Hepatocyte (in vitro differentiated cells): ENCODE measurements at regions not wholly inside any gene's neighbourhood (a gene's known extent, or its start where the extent isn't known, plus 50 kb on each side); places are given as distances from the start of the nearest gene placed in this dataset.

Source experiments
- DNase-seq: peaks from one replicate; pipeline ENCODE4 v3.0.0-alpha.2; 2016; ENCODE audit warnings: low spot score
- H2AFZ ChIP-seq: fragments of 200-600 bp; sonication (generic); 2 replicates; pipeline ENCODE4 v1.6.0; 2016; ENCODE audit warnings: antibody characterized with exemption, mild to moderate bottlenecking
- H3K27ac ChIP-seq: fragments of 200-600 bp; sonication (generic); 2 replicates; pipeline ENCODE4 v1.5.1; 2016; ENCODE audit warnings: mild to moderate bottlenecking
- H3K27me3 ChIP-seq: fragments of 200-600 bp; sonication (generic); 2 replicates; pipeline ENCODE4 v1.6.1; 2016
- H3K36me3 ChIP-seq: fragments of 200-600 bp; sonication (generic); replicated peaks from 2 replicates; pipeline ENCODE4 v1.5.1; 2016; ENCODE audit warnings: low read depth; ENCODE audit not compliant: insufficient read depth
- H3K4me1 ChIP-seq: fragments of 200-600 bp; sonication (generic); 2 replicates; pipeline ENCODE4 v1.5.1; 2016; ENCODE audit warnings: mild to moderate bottlenecking, moderate library complexity; ENCODE audit not compliant: insufficient read depth
- H3K4me2 ChIP-seq: fragments of 200-600 bp; sonication (generic); 2 replicates; pipeline ENCODE4 v1.6.0; 2016
- H3K4me3 ChIP-seq: fragments of 200-600 bp; sonication (generic); 2 replicates; pipeline ENCODE4 v1.5.1; 2016; ENCODE audit warnings: mild to moderate bottlenecking
- H3K79me2 ChIP-seq: fragments of 200-600 bp; sonication (generic); 2 replicates; pipeline ENCODE4 v1.6.0; 2017; ENCODE audit warnings: mild to moderate bottlenecking
- H3K9me2 ChIP-seq: fragments of 200-600 bp; sonication (generic); replicated peaks from 2 replicates; pipeline ENCODE4 v1.6.0; 2017; ENCODE audit warnings: mild to moderate bottlenecking; ENCODE audit not compliant: insufficient read depth
- H3K9me3 ChIP-seq: fragments of 200-600 bp; sonication (generic); 2 replicates; pipeline ENCODE4 v1.5.1; 2016; ENCODE audit warnings: low read depth, mild to moderate bottlenecking
- H4K20me1 ChIP-seq: fragments of 200-600 bp; sonication (generic); 2 replicates; pipeline ENCODE4 v1.6.0; 2016; ENCODE audit warnings: mild to moderate bottlenecking; ENCODE audit not compliant: insufficient read depth, poor library complexity, severe bottlenecking
- CTCF ChIP-seq: fragments of 200-600 bp; sonication (generic); IDR thresholded peaks from 2 replicates; pipeline ENCODE4 v1.5.1; 2016; ENCODE audit warnings: antibody characterized with exemption, mild to moderate bottlenecking; ENCODE audit not compliant: poor library complexity
- EZH2 ChIP-seq: fragments of 200-600 bp; sonication (generic); IDR thresholded peaks from 2 replicates; pipeline ENCODE4 v1.6.1; 2016; ENCODE audit warnings: antibody characterized with exemption, mild to moderate bottlenecking, borderline replicate concordance
- EZH2phosphoT487 ChIP-seq: fragments of 200-600 bp; sonication (generic); IDR thresholded peaks from one replicate; pipeline ENCODE4 v1.6.1; 2018; ENCODE audit warnings: antibody characterized with exemption, mild to moderate bottlenecking, low read depth, moderate library complexity; ENCODE audit not compliant: unreplicated experiment, severe bottlenecking
- WGBS: methylation state at CpG from one replicate; pipeline ENCODE4 v1.1.6; 2016; ENCODE audit warnings: low lambda C conversion rate; ENCODE audit errors: missing lambda C conversion rate; 5-methylcytosine and 5-hydroxymethylcytosine counted together

GRCh38 chr20:60700728-60701127 is 551.3 kb upstream of the CDH4 start:
- Histone ChIP-seq H3K27ac (no peak overlapping the region), H3K4me3 (no peak overlapping the region), H3K4me2 (no peak overlapping the region), H2AFZ (no peak overlapping the region), H3K36me3 (no peaks in the 10 kb centered on the region), H3K9me2 (no peaks in the 10 kb centered on the region), H3K79me2 (no peaks in the 10 kb centered on the region), H3K4me1 (peaks cover 5% of the 10 kb centered on the region), H4K20me1 (no peaks in the 10 kb centered on the region), H3K27me3 (no peaks in the 10 kb centered on the region), H3K9me3 (no peaks in the 10 kb centered on the region)
- 93% methylated on average over 2 of the region's 2 CpGs for WGBS
- no peak for DNase-seq
- TF ChIP-seq EZH2phosphoT487, result no peak

- no peaks in the 10 kb centered on the region for H3K9me3 ChIP-seq
- H4K20me1 ChIP-seq, result no peaks in the 10 kb centered on the region
- WGBS, result 86% methylated on average over 2 of the region's 2 CpGs
- H3K9me2 ChIP-seq, result no peaks in the 10 kb centered on the region
- no peaks in the 10 kb centered on the region for H3K4me1 ChIP-seq
- H3K4me3 ChIP-seq, result no peak overlapping the region
- H3K36me3 ChIP-seq, result no peaks in the 10 kb centered on the region
- H3K4me2 ChIP-seq, result no peak overlapping the region
- H3K79me2 ChIP-seq, result no peaks in the 10 kb centered on the region
- no peak for DNase-seq
- H2AFZ ChIP-seq, result no peak overlapping the region
- TF ChIP-seq EZH2phosphoT487 (no peak), CTCF (no peak), EZH2 (no peak)
- H3K27ac ChIP-seq, result no peak overlapping the region
- no peaks in the 10 kb centered on the region for H3K27me3 ChIP-seq
Observed at GRCh38 chr20:60704147-60704546, 547.9 kb upstream of the CDH4 start.

- Histone ChIP-seq H3K9me3 (no peaks in the 10 kb centered on the region), H3K4me1 (no peaks in the 10 kb centered on the region), H3K79me2 (no peaks in the 10 kb centered on the region), H2AFZ (no peak overlapping the region), H3K27ac (no peak overlapping the region), H3K4me3 (no peak overlapping the region), H3K4me2 (no peak overlapping the region), H3K9me2 (no peaks in the 10 kb centered on the region), H3K36me3 (no peaks in the 10 kb centered on the region), H4K20me1 (no peaks in the 10 kb centered on the region), H3K27me3 (no peaks in the 10 kb centered on the region)
- 77% methylated on average over 2 of the region's 2 CpGs for WGBS
- DNase-seq, result no peak
- TF ChIP-seq CTCF (no peak), EZH2phosphoT487 (no peak), EZH2 (no peak)
Observed at GRCh38 chr20:60713396-60713795, 538.7 kb upstream of the CDH4 start.

- Histone ChIP-seq H4K20me1 (no peaks in the 10 kb centered on the region), H3K79me2 (no peaks in the 10 kb centered on the region), H3K36me3 (no peaks in the 10 kb centered on the region), H3K4me1 (no peaks in the 10 kb centered on the region), H2AFZ (no peak overlapping the region), H3K4me2 (no peak overlapping the region), H3K27me3 (no peaks in the 10 kb centered on the region), H3K27ac (no peak overlapping the region), H3K9me3 (no peaks in the 10 kb centered on the region), H3K9me2 (no peaks in the 10 kb centered on the region), H3K4me3 (no peak overlapping the region)
- WGBS, result 80% methylated on average over 9 of the region's 9 CpGs
- no peak for DNase-seq
- TF ChIP-seq CTCF, result no peak
- TF ChIP-seq EZH2phosphoT487, result no peak
- no peak for TF ChIP-seq EZH2
Observed at GRCh38 chr20:60715172-60715571, 536.9 kb upstream of the CDH4 start.
